Fibroblast of skin of back (primary cell): ENCODE measurements at regions not wholly inside any gene's neighbourhood (a gene's known extent, or its start where the extent isn't known, plus 50 kb on each side); places are given as distances from the start of the nearest gene placed in this dataset.

Experiments used
- DNase-seq: peaks from one replicate; pipeline ENCODE4 v3.0.0-alpha.2; 2013

- no peak for DNase-seq
Measured at GRCh38 chr2:6679471-6679870, 186.2 kb downstream of the CMPK2 start.

- no peak for DNase-seq
Measured at GRCh38 chr2:6683516-6683915, 182.2 kb downstream of the CMPK2 start.

- no peak for DNase-seq
Measured at GRCh38 chr2:6685447-6685846, 180.3 kb downstream of the CMPK2 start.

GRCh38 chr2:6692056-6692455, 173.7 kb downstream of the CMPK2 start:
- peak; percentile 8 for DNase-seq

GRCh38 chr2:6692819-6693218, 172.9 kb downstream of the CMPK2 start:
- DNase-seq: no peak

GRCh38 chr2:6694555-6694954, 171.2 kb downstream of the CMPK2 start:
- DNase-seq: no peak

- DNase-seq: no peak
Measured at GRCh38 chr2:6700335-6700734, 165.4 kb downstream of the CMPK2 start.

GRCh38 chr2:6704077-6704476, 161.6 kb downstream of the CMPK2 start:
- DNase-seq: no peak

GRCh38 chr2:6721395-6721794, 144.3 kb downstream of the CMPK2 start:
- no peak for DNase-seq

- no peak for DNase-seq
Measured at GRCh38 chr2:6722574-6722973, 143.1 kb downstream of the CMPK2 start.

GRCh38 chr2:6723865-6724604, 141.7 kb downstream of the CMPK2 start:
- no peak for DNase-seq

- no peak for DNase-seq
Measured at GRCh38 chr2:6724605-6725140, 141.0 kb downstream of the CMPK2 start.

- no peak for DNase-seq
Measured at GRCh38 chr2:6728156-6728555, 137.6 kb downstream of the CMPK2 start.

GRCh38 chr2:6730003-6730402, 135.7 kb downstream of the CMPK2 start:
- DNase-seq: no peak

- no peak for DNase-seq
Measured at GRCh38 chr2:6730649-6731532, 134.8 kb downstream of the CMPK2 start.

GRCh38 chr2:6739547-6739946, 126.2 kb downstream of the CMPK2 start:
- no peak for DNase-seq

- peak; percentile 3 for DNase-seq
Measured at GRCh38 chr2:6741229-6741628, 124.5 kb downstream of the CMPK2 start.

- DNase-seq: no peak
Measured at GRCh38 chr2:6744038-6744437, 121.7 kb downstream of the CMPK2 start.

GRCh38 chr2:6747433-6747832, 118.3 kb downstream of the CMPK2 start:
- DNase-seq: no peak

GRCh38 chr2:6748406-6749067, 117.2 kb downstream of the CMPK2 start:
- DNase-seq: no peak

- DNase-seq: peak; percentile 27
Measured at GRCh38 chr2:6749962-6750361, 115.7 kb downstream of the CMPK2 start.

GRCh38 chr2:6750411-6751158, 115.1 kb downstream of the CMPK2 start:
- no peak for DNase-seq
